ENCODE measurements at regions not wholly inside any gene's neighbourhood (a gene's known extent, or its start where the extent isn't known, plus 50 kb on each side); places are given as distances from the start of the nearest gene placed in this dataset.

DNA sequence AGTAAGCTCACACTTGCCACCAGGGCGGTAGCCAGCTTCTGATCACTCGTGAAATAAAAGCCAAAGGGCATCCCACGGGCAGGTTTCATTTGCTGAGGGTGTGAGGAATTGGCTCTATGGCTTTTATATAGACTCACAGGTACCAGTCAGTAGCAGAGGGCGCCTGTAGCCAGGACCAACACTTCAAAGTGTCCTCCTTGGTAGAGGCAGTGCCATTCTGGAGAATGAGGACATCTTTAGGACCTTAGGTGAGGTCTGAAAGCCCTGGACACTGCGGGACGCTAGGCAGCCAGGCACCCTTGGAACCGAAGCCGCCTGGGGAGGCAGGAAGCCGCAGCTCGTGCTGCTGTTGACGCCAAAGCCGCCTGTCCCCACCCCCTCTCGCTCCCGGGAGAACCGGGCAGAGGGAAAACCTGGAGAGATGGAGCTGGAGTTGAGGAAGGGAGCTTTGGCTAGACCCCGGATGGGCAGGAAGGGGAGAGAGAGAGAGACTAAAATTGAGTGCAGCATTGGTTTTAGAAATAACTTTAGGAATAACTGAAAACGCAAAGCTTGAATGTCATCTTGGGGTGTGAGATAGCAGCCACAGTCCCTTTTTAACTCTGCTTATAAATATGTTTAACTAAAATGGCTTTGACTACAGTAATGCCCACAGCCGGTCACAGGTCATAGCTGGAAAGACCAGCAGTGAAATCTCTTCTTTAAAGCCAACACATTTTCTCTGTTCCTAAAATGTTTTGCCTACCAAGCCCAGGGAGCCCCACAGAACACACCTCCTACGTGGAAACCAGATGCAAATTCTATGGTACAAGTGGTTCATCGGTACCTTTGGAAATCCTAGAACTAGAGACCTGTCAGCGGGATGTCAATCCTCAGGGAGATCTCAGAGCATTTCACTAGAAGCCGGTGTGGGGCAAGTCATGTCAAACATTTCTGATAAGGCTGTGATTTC is 128.5 kb upstream of the CDYL start:
- H3K36me3 ChIP-seq (ENCODE audit: control insufficient read depth, insufficient read depth, low read length) = no peaks in the 10 kb centered on the region
- H3K4me3 ChIP-seq (ENCODE audit: low read depth, low read length) = peak overlapping the region; percentile 42
- no peaks in the 10 kb centered on the region for H3K9me3 ChIP-seq (ENCODE audit: control insufficient read depth, insufficient read depth, low read length)
- H3K4me1 ChIP-seq (ENCODE audit: control insufficient read depth, insufficient read depth, low read length) = no peaks in the 10 kb centered on the region
- H3K27me3 ChIP-seq (ENCODE audit: control insufficient read depth, insufficient read depth, low read length) = peaks cover 2% of the 10 kb centered on the region
- H3K9ac ChIP-seq (ENCODE audit: low read depth, low read length) = no peak overlapping the region

DNA sequence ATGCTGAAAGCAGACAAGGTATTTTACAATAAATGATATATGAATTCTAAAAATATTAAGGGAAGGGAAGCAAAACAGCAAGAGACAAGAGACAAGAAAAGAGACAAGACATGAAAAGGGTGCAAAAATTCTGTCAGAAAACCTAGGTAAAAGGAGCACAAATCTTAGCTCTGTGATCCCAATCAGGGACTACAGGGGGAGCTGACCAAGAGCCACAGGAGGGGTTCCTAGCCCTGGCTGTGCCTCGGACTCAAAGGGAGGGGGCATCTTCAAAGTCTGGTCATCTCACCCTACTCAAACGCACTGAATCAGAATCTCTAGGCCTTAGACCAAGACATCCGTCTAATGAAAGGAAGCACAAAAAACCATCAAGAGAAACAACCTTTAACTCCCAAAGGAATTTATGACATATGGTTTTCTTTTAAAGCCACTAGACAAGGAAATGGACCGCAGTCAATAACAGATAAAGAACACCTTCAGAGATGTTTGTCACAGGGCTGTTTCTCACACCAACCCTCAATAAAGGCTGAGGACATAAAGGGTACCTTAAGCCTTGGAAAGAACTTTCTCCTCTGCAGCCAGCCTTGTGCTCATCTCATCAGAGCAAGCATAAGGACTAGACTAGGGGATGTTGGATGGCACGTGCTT is 130.4 kb upstream of the CDYL start:
- no peak overlapping the region for H3K9ac ChIP-seq (ENCODE audit: low read depth, low read length)
- H3K4me1 ChIP-seq (ENCODE audit: control insufficient read depth, insufficient read depth, low read length) = no peaks in the 10 kb centered on the region
- no peaks in the 10 kb centered on the region for H3K36me3 ChIP-seq (ENCODE audit: control insufficient read depth, insufficient read depth, low read length)
- no peaks in the 10 kb centered on the region for H3K9me3 ChIP-seq (ENCODE audit: control insufficient read depth, insufficient read depth, low read length)
- H3K27me3 ChIP-seq (ENCODE audit: control insufficient read depth, insufficient read depth, low read length) = peaks cover 2% of the 10 kb centered on the region
- H3K4me3 ChIP-seq (ENCODE audit: low read depth, low read length) = no peak overlapping the region

DNA sequence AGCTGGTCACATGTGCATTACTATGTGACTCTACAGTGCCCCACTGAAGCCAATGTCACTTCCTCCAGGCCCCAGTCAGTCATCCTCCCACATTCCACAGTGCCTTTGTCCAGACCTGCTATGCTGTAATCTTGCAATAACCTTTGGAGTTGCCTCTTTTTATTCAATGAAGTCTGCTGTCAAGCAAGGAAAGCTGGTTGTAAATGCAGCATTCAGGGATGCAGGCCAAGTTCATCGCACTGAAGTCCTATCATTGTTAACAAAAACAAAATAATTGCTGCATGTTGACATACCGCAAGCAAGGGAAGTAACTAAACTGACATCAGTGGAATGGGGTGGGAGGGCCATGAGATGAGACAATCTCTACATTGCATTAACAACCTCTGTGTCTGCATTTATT is 131.2 kb upstream of the CDYL start:
- Histone ChIP-seq H3K9me3 (ENCODE audit: control insufficient read depth, insufficient read depth, low read length) (no peaks in the 10 kb centered on the region), H3K4me1 (ENCODE audit: control insufficient read depth, insufficient read depth, low read length) (no peaks in the 10 kb centered on the region), H3K27me3 (ENCODE audit: control insufficient read depth, insufficient read depth, low read length) (peaks cover 2% of the 10 kb centered on the region), H3K9ac (ENCODE audit: low read depth, low read length) (no peak overlapping the region), H3K4me3 (ENCODE audit: low read depth, low read length) (no peak overlapping the region), H3K36me3 (ENCODE audit: control insufficient read depth, insufficient read depth, low read length) (no peaks in the 10 kb centered on the region)

DNA sequence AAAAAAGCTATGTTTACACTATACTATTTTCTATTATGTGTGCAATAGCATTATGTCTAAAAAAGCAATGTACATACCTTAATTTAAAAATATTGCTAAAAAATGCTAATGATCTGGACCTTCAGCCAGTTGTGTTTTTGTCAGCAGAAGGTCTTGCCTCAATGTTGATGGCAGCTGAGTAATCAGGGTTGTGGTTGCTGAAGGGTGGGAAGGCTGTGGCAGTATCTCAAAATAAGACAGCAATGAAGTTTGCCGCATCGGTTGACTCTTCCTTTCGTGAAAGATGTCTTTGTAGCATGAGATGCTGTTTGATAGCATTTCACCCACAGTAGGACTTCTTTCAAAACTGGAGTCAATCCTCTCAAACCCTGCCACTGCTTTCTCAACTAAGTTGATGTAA is 134.7 kb upstream of the CDYL start:
- Histone ChIP-seq H3K9ac (ENCODE audit: low read depth, low read length) (no peak overlapping the region), H3K4me3 (ENCODE audit: low read depth, low read length) (no peak overlapping the region), H3K9me3 (ENCODE audit: control insufficient read depth, insufficient read depth, low read length) (no peaks in the 10 kb centered on the region), H3K27me3 (ENCODE audit: control insufficient read depth, insufficient read depth, low read length) (no peaks in the 10 kb centered on the region), H3K36me3 (ENCODE audit: control insufficient read depth, insufficient read depth, low read length) (no peaks in the 10 kb centered on the region), H3K4me1 (ENCODE audit: control insufficient read depth, insufficient read depth, low read length) (peaks cover 2% of the 10 kb centered on the region)

DNA sequence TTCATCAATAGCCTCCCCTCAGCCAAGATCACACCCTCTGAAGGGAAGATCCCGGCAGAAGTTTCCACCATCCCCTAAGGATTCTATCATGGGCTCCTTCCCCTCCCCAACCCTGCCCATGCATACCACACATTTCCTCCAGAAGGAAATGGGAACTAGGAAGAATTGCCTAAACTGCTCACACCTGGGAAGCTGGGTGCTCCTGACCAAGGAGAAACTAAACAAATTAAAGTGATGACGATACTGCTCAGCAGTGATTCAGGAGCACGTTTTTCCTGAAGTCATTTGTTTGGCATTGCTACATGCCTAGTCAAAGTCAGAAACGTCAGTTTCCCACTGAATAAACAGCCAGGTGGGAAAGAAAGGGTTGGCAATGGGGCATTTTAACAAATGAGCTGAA is 136.1 kb upstream of the CDYL start:
- Histone ChIP-seq H3K27me3 (ENCODE audit: control insufficient read depth, insufficient read depth, low read length) (no peaks in the 10 kb centered on the region), H3K4me3 (ENCODE audit: low read depth, low read length) (no peak overlapping the region), H3K9me3 (ENCODE audit: control insufficient read depth, insufficient read depth, low read length) (no peaks in the 10 kb centered on the region), H3K36me3 (ENCODE audit: control insufficient read depth, insufficient read depth, low read length) (no peaks in the 10 kb centered on the region), H3K9ac (ENCODE audit: low read depth, low read length) (no peak overlapping the region), H3K4me1 (ENCODE audit: control insufficient read depth, insufficient read depth, low read length) (peaks cover 2% of the 10 kb centered on the region)

DNA sequence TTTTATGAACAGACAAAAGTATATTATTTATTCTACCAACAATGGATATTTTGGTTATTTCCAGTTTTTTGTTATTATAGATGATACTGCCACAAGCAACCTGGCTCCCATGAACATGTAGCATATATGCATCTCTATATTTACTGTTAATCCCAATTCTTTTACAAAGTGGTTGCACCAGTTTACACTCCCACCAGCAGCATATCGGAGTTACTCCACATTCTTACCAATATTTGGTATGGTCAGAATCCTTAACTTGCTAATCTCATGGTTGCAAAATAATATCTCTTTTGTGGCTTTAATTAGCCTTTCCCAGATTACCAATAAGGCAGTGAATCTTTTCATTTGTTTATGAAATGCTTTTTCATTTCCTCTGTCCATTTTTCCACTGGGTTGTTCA is 137.6 kb upstream of the CDYL start:
- no peak overlapping the region for H3K4me3 ChIP-seq (ENCODE audit: low read depth, low read length)
- H3K9ac ChIP-seq (ENCODE audit: low read depth, low read length) = no peak overlapping the region
- peaks cover 2% of the 10 kb centered on the region for H3K4me1 ChIP-seq (ENCODE audit: control insufficient read depth, insufficient read depth, low read length)
- H3K27me3 ChIP-seq (ENCODE audit: control insufficient read depth, insufficient read depth, low read length) = no peaks in the 10 kb centered on the region
- H3K9me3 ChIP-seq (ENCODE audit: control insufficient read depth, insufficient read depth, low read length) = no peaks in the 10 kb centered on the region
- no peaks in the 10 kb centered on the region for H3K36me3 ChIP-seq (ENCODE audit: control insufficient read depth, insufficient read depth, low read length)

DNA sequence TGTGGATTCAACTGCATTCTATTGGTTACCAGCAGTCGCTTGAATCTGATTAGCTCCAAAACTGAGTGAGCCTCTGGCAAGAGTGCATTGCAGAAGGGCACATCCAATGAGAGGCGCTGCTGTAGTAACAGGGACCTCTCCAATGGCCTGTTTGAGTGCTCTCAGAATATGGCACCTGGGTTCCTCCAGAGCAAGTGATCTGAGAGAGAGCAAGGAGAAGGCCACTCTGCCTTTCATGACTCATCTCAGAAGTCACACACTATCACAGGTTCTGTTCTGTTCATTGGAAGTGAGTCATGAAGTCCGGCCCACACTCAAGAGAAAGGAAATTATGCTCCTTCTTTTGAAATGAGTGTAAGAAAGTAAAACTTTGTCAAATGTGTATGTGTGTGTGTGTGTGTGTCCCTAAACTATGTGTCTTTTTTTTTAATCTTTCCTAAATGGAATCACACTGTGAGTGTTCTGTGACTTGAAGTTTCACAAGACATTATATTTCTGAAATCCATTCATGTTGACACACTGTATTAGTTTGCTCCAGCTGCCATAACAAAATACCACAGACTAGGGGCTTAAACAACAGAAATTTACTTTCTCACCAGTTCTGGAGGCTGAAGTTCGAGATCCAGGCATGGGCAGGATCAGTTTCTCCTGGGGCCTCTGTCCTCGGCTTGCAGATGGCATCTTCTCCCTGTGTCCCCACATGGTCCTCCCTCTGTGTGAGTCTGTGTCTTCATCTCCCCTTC is 138.3 kb upstream of the CDYL start:
- Histone ChIP-seq H3K9ac (ENCODE audit: low read depth, low read length) (no peak overlapping the region), H3K4me3 (ENCODE audit: low read depth, low read length) (no peak overlapping the region), H3K36me3 (ENCODE audit: control insufficient read depth, insufficient read depth, low read length) (no peaks in the 10 kb centered on the region), H3K27me3 (ENCODE audit: control insufficient read depth, insufficient read depth, low read length) (no peaks in the 10 kb centered on the region), H3K4me1 (ENCODE audit: control insufficient read depth, insufficient read depth, low read length) (peaks cover 2% of the 10 kb centered on the region), H3K9me3 (ENCODE audit: control insufficient read depth, insufficient read depth, low read length) (no peaks in the 10 kb centered on the region)

DNA sequence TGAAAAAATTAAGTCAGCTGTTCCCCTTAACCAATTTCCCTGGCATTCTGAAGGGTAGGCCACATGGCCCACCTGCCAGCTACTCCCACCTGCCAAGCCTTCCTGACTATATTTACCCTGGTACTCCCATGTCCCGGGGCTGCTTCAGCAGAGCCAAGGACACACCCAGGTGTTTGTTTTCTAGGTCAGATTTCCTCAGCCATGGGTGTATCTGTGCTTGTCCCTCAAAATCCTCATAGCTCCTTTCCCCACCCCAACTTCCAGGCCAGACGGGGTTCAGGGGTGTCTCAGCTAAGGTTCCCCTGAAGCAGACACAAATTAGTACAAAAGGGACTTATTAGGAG is 139.4 kb upstream of the CDYL start:
- no peaks in the 10 kb centered on the region for H3K9me3 ChIP-seq (ENCODE audit: control insufficient read depth, insufficient read depth, low read length)
- no peak overlapping the region for H3K9ac ChIP-seq (ENCODE audit: low read depth, low read length)
- H3K4me3 ChIP-seq (ENCODE audit: low read depth, low read length) = no peak overlapping the region
- H3K4me1 ChIP-seq (ENCODE audit: control insufficient read depth, insufficient read depth, low read length) = peaks cover 2% of the 10 kb centered on the region
- no peaks in the 10 kb centered on the region for H3K27me3 ChIP-seq (ENCODE audit: control insufficient read depth, insufficient read depth, low read length)
- H3K36me3 ChIP-seq (ENCODE audit: control insufficient read depth, insufficient read depth, low read length) = no peaks in the 10 kb centered on the region

DNA sequence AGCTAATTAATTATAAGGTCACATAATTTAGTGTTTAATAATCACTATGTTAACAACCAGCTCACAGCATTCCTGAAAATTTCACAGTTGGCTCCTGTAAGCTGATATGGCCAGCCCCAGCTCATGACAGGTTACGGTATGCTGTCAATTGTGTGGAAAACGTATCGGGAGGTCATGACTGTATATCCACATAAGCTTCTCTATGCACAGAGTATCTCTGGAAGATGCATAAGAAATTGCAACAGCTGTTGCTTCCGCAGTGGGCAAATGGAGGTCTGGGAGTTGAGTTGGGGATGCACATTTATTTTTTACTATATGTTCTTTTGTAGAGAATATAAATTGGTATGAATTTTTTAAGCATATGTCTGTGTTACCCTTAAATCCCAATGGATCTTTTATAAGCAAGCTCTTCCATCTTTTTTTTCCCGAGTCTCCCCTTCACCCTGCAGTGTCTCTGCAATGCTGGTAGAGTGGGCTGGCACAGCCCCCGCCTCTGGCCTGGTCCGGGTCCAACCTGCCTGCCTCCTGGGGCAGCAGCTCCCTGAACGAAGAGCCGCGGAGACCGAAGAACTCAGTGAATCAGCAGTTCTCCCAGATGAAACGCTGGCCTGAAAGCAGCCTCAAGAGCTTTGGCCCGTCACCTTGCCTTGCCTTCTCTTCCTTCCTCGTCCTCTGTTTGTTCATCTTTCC is 139.9 kb upstream of the CDYL start:
- Histone ChIP-seq H3K4me3 (ENCODE audit: low read depth, low read length) (no peak overlapping the region), H3K9me3 (ENCODE audit: control insufficient read depth, insufficient read depth, low read length) (no peaks in the 10 kb centered on the region), H3K4me1 (ENCODE audit: control insufficient read depth, insufficient read depth, low read length) (peaks cover 2% of the 10 kb centered on the region), H3K9ac (ENCODE audit: low read depth, low read length) (no peak overlapping the region), H3K27me3 (ENCODE audit: control insufficient read depth, insufficient read depth, low read length) (no peaks in the 10 kb centered on the region), H3K36me3 (ENCODE audit: control insufficient read depth, insufficient read depth, low read length) (no peaks in the 10 kb centered on the region)

DNA sequence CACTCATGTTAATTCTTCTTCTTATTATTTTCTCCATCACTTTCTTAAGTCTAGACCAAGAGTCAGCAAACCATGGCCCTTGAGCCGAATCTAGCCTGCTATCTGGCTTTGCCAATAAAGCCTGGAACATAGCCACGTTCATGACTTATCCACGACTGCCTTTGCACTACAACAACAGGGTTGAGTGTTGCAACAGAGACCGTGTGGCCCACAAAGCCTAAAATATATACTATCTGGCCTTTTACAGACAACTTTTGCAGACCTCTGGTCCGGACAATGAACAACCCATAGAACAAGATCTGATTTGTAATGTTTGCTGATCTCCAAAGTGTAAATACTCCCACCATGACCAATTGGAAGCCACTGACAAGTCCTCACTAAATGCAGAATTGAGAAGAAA is 140.5 kb upstream of the CDYL start:
- no peaks in the 10 kb centered on the region for H3K9me3 ChIP-seq (ENCODE audit: control insufficient read depth, insufficient read depth, low read length)
- H3K4me3 ChIP-seq (ENCODE audit: low read depth, low read length) = no peak overlapping the region
- no peak overlapping the region for H3K9ac ChIP-seq (ENCODE audit: low read depth, low read length)
- H3K36me3 ChIP-seq (ENCODE audit: control insufficient read depth, insufficient read depth, low read length) = no peaks in the 10 kb centered on the region
- H3K27me3 ChIP-seq (ENCODE audit: control insufficient read depth, insufficient read depth, low read length) = no peaks in the 10 kb centered on the region
- peaks cover 2% of the 10 kb centered on the region for H3K4me1 ChIP-seq (ENCODE audit: control insufficient read depth, insufficient read depth, low read length)

DNA sequence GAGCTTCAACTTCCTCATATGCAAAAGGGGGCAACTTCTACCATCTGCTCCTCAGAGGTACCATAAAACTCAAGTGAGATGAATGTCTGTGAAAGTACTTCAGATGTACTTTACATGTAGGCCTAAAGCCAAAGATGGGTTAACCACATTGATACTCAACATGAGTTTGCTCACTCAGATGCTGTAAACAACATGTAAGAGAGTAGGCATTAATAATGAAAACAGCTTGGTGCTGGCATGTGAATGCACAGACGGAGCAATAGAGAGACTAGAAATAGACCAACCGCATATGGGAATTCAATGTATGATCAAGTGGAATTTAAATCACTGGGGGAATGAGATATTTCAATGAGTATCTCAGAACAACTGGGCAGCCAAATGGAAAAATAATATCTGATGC is 143.8 kb upstream of the CDYL start:
- Histone ChIP-seq H3K36me3 (ENCODE audit: control insufficient read depth, insufficient read depth, low read length) (no peaks in the 10 kb centered on the region), H3K4me3 (ENCODE audit: low read depth, low read length) (no peak overlapping the region), H3K9me3 (ENCODE audit: control insufficient read depth, insufficient read depth, low read length) (no peaks in the 10 kb centered on the region), H3K27me3 (ENCODE audit: control insufficient read depth, insufficient read depth, low read length) (no peaks in the 10 kb centered on the region), H3K4me1 (ENCODE audit: control insufficient read depth, insufficient read depth, low read length) (peaks cover 2% of the 10 kb centered on the region), H3K9ac (ENCODE audit: low read depth, low read length) (no peak overlapping the region)

All from iPS-15b (cell line).